ENCODE measurements at regions not wholly inside any gene's neighbourhood (a gene's known extent, or its start where the extent isn't known, plus 50 kb on each side); places are given as distances from the start of the nearest gene placed in this dataset.

DNA sequence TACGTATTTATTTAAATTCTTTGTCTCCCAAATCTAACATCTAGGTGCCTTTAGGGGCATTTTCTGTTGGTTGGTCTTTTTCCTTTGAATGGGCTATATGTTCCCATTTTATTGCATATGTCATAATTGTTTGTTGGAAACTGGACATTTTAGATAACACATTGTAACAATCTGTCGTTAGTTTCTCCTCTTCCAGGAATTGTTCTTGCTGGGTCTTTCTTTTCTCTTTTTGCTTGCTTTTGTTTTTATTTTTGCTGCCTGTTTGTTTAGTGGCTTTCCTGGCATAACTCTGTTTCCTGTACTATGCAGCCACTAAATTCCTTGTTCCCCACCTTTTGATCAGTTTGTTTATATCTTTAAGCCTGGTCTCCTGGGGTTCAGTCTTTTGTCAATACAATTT, 244.3 kb upstream of the RTL1 start:
- Histone ChIP-seq H3K79me2 (ENCODE audit: low read length) (no peaks in the 10 kb centered on the region), H3K4me1 (ENCODE audit: low read length) (no peaks in the 10 kb centered on the region), H3K27ac (ENCODE audit: low read length) (no peak overlapping the region), H3K9ac (ENCODE audit: low read length) (no peak overlapping the region), H3K9me3 (replicated peaks; ENCODE audit: insufficient read depth, low read length) (no peaks in the 10 kb centered on the region), H3K4me3 (ENCODE audit: low read length) (no peak overlapping the region), H3K27me3 (replicated peaks; ENCODE audit: insufficient read depth, low read length) (peaks cover 9% of the 10 kb centered on the region), H4K20me1 (ENCODE audit: insufficient read depth, low read length) (no peaks in the 10 kb centered on the region), H3K9me2 (replicated peaks; ENCODE audit: insufficient read depth, low read length) (no peaks in the 10 kb centered on the region), H3K4me2 (ENCODE audit: low read depth, low read length) (no peak overlapping the region), H3K36me3 (replicated peaks; ENCODE audit: insufficient read depth, low read length) (no peaks in the 10 kb centered on the region), H3F3A (ENCODE audit: insufficient read depth, low read length) (no peaks in the 10 kb centered on the region), H2AFZ (ENCODE audit: low read length) (no peak overlapping the region)
- no peak for DNase-seq
- TF ChIP-seq EZH2phosphoT487 (IDR thresholded peaks at IDR 0.05; ENCODE audit: low read length) (no peak), EZH2 (optimal IDR thresholded peaks at IDR 0.05; ENCODE audit: low read depth, low read length) (no peak)
- TF ChIP-seq, protein P1, sequence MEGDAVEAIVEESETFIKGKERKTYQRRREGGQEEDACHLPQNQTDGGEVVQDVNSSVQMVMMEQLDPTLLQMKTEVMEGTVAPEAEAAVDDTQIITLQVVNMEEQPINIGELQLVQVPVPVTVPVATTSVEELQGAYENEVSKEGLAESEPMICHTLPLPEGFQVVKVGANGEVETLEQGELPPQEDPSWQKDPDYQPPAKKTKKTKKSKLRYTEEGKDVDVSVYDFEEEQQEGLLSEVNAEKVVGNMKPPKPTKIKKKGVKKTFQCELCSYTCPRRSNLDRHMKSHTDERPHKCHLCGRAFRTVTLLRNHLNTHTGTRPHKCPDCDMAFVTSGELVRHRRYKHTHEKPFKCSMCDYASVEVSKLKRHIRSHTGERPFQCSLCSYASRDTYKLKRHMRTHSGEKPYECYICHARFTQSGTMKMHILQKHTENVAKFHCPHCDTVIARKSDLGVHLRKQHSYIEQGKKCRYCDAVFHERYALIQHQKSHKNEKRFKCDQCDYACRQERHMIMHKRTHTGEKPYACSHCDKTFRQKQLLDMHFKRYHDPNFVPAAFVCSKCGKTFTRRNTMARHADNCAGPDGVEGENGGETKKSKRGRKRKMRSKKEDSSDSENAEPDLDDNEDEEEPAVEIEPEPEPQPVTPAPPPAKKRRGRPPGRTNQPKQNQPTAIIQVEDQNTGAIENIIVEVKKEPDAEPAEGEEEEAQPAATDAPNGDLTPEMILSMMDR (IDR thresholded peaks at IDR 0.05; ENCODE audit: low read length) = no peak

DNA sequence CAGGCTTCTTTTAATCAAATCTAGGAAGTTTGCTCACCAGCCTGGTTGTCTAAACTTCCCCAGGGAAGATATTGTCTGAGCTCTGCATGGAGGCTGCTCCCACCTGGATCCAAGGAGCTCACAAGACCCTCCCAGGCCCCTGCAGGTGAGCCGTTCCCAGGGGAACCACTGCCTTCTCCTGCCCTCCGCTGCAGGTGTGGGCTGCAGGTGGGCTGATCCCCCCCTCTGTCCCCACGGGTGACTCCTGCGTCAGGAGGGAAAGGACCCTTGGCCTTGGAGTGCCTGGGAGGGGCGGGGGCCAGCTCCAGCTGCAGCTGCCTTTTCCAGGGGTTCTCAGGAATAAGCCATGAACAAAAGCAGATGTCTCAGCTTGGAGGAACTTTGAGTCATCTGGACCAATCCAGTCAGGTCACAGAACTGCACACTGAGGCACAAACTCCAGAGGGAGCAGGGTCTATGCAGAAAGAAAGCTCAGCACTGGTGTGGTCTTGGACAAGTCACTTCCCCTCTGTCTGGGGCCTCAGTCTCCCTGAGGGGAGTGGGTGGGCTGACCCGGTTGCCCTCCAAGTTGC, 246.6 kb upstream of the RTL1 start:
- no peak for DNase-seq
- TF ChIP-seq EZH2 (optimal IDR thresholded peaks at IDR 0.05; ENCODE audit: low read depth, low read length) (no peak), EZH2phosphoT487 (IDR thresholded peaks at IDR 0.05; ENCODE audit: low read length) (no peak)
- TF ChIP-seq, protein P1 (IDR thresholded peaks at IDR 0.05; ENCODE audit: low read length) = no peak
- no peaks in the 10 kb centered on the region for H4K20me1 ChIP-seq (ENCODE audit: insufficient read depth, low read length)
- H3K4me2 ChIP-seq (ENCODE audit: low read depth, low read length) = no peak overlapping the region
- no peaks in the 10 kb centered on the region for H3K79me2 ChIP-seq (ENCODE audit: low read length)
- no peak overlapping the region for H3K4me3 ChIP-seq (ENCODE audit: low read length)
- H3K9ac ChIP-seq (ENCODE audit: low read length) = no peak overlapping the region
- no peak overlapping the region for H2AFZ ChIP-seq (ENCODE audit: low read length)
- no peaks in the 10 kb centered on the region for H3K36me3 ChIP-seq (replicated peaks; ENCODE audit: insufficient read depth, low read length)
- H3K4me1 ChIP-seq (ENCODE audit: low read length) = no peaks in the 10 kb centered on the region
- H3F3A ChIP-seq (ENCODE audit: insufficient read depth, low read length) = no peaks in the 10 kb centered on the region
- H3K27me3 ChIP-seq (replicated peaks; ENCODE audit: insufficient read depth, low read length) = peaks cover 9% of the 10 kb centered on the region
- no peaks in the 10 kb centered on the region for H3K9me2 ChIP-seq (replicated peaks; ENCODE audit: insufficient read depth, low read length)
- H3K9me3 ChIP-seq (replicated peaks; ENCODE audit: insufficient read depth, low read length) = no peaks in the 10 kb centered on the region
- no peak overlapping the region for H3K27ac ChIP-seq (ENCODE audit: low read length)

DNA sequence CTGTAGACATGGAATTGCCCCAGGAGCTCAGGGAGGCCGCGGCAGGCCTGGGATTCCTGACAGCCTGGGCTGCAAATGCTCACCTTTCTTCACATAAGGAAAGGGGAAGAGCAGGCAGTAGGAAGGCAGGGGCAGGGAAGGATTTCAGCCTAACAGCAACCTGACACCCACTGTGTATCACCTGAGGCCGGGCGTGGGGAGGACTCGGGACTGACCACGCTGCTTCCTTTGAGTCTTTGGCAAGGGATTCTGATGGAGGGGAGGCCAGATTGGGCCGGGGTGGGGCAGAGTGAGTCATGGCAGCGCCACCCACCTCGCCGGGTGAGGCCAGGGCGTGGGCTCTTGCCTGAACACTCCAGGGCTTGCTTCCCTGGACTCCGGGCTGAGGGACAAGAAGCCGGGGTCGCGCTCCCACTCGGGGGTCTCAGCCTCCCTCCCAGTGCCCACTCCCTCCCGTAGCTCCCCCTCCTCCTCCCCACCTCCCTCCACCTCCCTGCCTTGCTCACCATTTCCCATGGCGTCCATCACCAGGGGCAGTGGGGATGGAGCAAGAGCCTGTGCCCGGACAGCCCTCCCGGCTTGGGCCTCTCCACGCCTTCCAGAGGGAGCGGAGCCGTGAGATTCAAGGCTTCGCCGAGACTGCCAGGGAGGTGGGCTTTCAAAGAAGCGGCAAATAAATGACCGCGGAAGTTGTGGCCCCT, 247.9 kb upstream of the RTL1 start:
- no peak for DNase-seq
- TF ChIP-seq, protein P1 (IDR thresholded peaks at IDR 0.05; ENCODE audit: low read length) = no peak
- TF ChIP-seq EZH2 (optimal IDR thresholded peaks at IDR 0.05; ENCODE audit: low read depth, low read length) (no peak), EZH2phosphoT487 (IDR thresholded peaks at IDR 0.05; ENCODE audit: low read length) (no peak)
- no peaks in the 10 kb centered on the region for H3K9me3 ChIP-seq (replicated peaks; ENCODE audit: insufficient read depth, low read length)

More for the DNA sequence above, 247.9 kb upstream of the RTL1 start:
- Histone ChIP-seq H3F3A (ENCODE audit: insufficient read depth, low read length) (no peaks in the 10 kb centered on the region), H3K4me3 (ENCODE audit: low read length) (no peak overlapping the region), H3K79me2 (ENCODE audit: low read length) (no peaks in the 10 kb centered on the region), H4K20me1 (ENCODE audit: insufficient read depth, low read length) (no peaks in the 10 kb centered on the region), H3K4me2 (ENCODE audit: low read depth, low read length) (no peak overlapping the region), H2AFZ (ENCODE audit: low read length) (no peak overlapping the region), H3K4me1 (ENCODE audit: low read length) (no peaks in the 10 kb centered on the region), H3K36me3 (replicated peaks; ENCODE audit: insufficient read depth, low read length) (no peaks in the 10 kb centered on the region), H3K27me3 (replicated peaks; ENCODE audit: insufficient read depth, low read length) (peaks cover 9% of the 10 kb centered on the region), H3K9ac (ENCODE audit: low read length) (no peak overlapping the region), H3K9me2 (replicated peaks; ENCODE audit: insufficient read depth, low read length) (no peaks in the 10 kb centered on the region), H3K27ac (ENCODE audit: low read length) (no peak overlapping the region)

All from MM.1S (cell line).